Gastroesophageal sphincter (tissue), 4 donors: ENCODE measurements at regions not wholly inside any gene's neighbourhood (a gene's known extent, or its start where the extent isn't known, plus 50 kb on each side); places are given as distances from the start of the nearest gene placed in this dataset.

Experiments
- ATAC-seq: fragments of 150-250 bp; one replicate; pipeline ENCODE4 v1.9.1; 2016; ENCODE audit warnings: mild to moderate bottlenecking, moderate library complexity
- H3K27ac ChIP-seq, 4 donors: fragments of 200-600 bp; sonication (generic) in 3 of 4; 1 replicate in 3 of 4; 2 replicates in 1 of 4; pipeline ENCODE4 v1.5.1; 2016 to 2019
- H3K27me3 ChIP-seq: fragments of 200-600 bp; sonication (generic); one replicate; pipeline ENCODE4 v1.5.1; 2019
- H3K36me3 ChIP-seq, 2 donors: fragments of 200-600 bp; sonication (generic); one replicate each; pipeline ENCODE4 v1.5.1; 2019; ENCODE audit warnings: control low read depth in 1 of 2
- H3K4me1 ChIP-seq, 3 donors: fragments of 200-600 bp; sonication (generic); 1 replicate in 2 of 3; 2 replicates in 1 of 3; pipeline ENCODE4 v1.5.1; 2016 to 2019; ENCODE audit warnings: control low read depth in 2 of 3
- H3K4me3 ChIP-seq, 2 donors: fragments of 200-600 bp; sonication (generic); one replicate each; pipeline ENCODE4 v1.5.1; 2019; ENCODE audit warnings: mild to moderate bottlenecking in 1 of 2, moderate library complexity in 1 of 2
- H3K9me3 ChIP-seq, 3 donors: fragments of 200-600 bp; sonication (generic); one replicate each; pipeline ENCODE4 v1.5.1; 2017 to 2019; ENCODE audit warnings: control low read depth in 2 of 3
- CTCF ChIP-seq, 4 experiments: fragments of 200-600 bp in 2 of 4; fragments of 450-650 bp in 2 of 4; sonication (generic) in 1 of 4; IDR thresholded peaks; one replicate each; pipeline ENCODE4 v1.5.1; 2017 to 2019; ENCODE audit warnings: antibody characterized with exemption in 4 of 4, mild to moderate bottlenecking in 2 of 4, moderate library complexity in 2 of 4
- EP300 ChIP-seq: sonication (generic); formaldehyde crosslinking; IDR thresholded peaks from one replicate; pipeline ENCODE4 v1.6.1; 2017; ENCODE audit warnings: antibody characterized with exemption, mild to moderate bottlenecking
- POLR2A ChIP-seq, 2 donors: fragments of 450-650 bp; IDR thresholded peaks; one replicate each; pipeline ENCODE4 v1.6.1; 2017; ENCODE audit warnings: antibody characterized with exemption in 2 of 2, mild to moderate bottlenecking in 2 of 2, moderate library complexity in 1 of 2
- POLR2AphosphoS5 ChIP-seq: sonication (generic); formaldehyde crosslinking; IDR thresholded peaks from one replicate; pipeline ENCODE4 v1.6.1; 2017; ENCODE audit warnings: antibody characterized with exemption
- WGBS, 2 donors: methylation state at CpG; one replicate each; pipeline ENCODE4 v1.1.5; 2018; ENCODE audit warnings: low coverage in 1 of 2; 5-methylcytosine and 5-hydroxymethylcytosine counted together

- Histone ChIP-seq H3K4me3 (no peak overlapping the region), H3K36me3 (no peaks in the 10 kb centered on the region), H3K27ac (no peak overlapping the region), H3K27me3 (peaks cover 44% of the 10 kb centered on the region), H3K9me3 (no peaks in the 10 kb centered on the region), H3K4me1 (no peaks in the 10 kb centered on the region)
- WGBS, 2 donors = 70 to 100% methylated on average over 1 to 2 of the region's 10 CpGs
- no peak for ATAC-seq
- TF ChIP-seq POLR2AphosphoS5 (no peak), POLR2A (IDR thresholded peaks at IDR 0.05) (no peak), CTCF (IDR thresholded peaks at IDR 0.05) (no peak), EP300 (no peak)
These were observed 50.4 kb upstream of the CTDP1 start for GRCh38 chr18:79629249-79629558.

GRCh38 chr18:79629606-79630005 is 50.0 kb upstream of the CTDP1 start:
- Histone ChIP-seq H3K4me3 (no peak overlapping the region), H3K4me1 (no peaks in the 10 kb centered on the region), H3K36me3 (no peaks in the 10 kb centered on the region), H3K27ac (no peak overlapping the region), H3K27me3 (peaks cover 40% of the 10 kb centered on the region), H3K9me3 (no peaks in the 10 kb centered on the region)
- 89 to 90% methylated on average over 4 to 6 of the region's 6 CpGs for WGBS, 2 donors
- TF ChIP-seq POLR2A (IDR thresholded peaks at IDR 0.05) (no peak), POLR2AphosphoS5 (no peak), EP300 (no peak), CTCF (IDR thresholded peaks at IDR 0.05) (no peak)
- ATAC-seq = no peak
